Heart left ventricle (tissue), 13 donors: ENCODE measurements at regions not wholly inside any gene's neighbourhood (a gene's known extent, or its start where the extent isn't known, plus 50 kb on each side); places are given as distances from the start of the nearest gene placed in this dataset.

Source experiments
- POLR2A ChIP-seq, 2 donors: fragments of 450-650 bp; IDR thresholded peaks; one replicate each; pipeline ENCODE4 v1.6.1; 2017; ENCODE audit warnings: antibody characterized with exemption in 2 of 2, mild to moderate bottlenecking in 2 of 2, moderate library complexity in 2 of 2
- TF ChIP-seq, protein P1 (sequence below), 12 donors: fragments of 200-600 bp; sonication (generic) in 4 of 12; IDR thresholded peaks; one replicate each; pipeline versions ENCODE4 v1.5.0 to v1.8.0; 2018 to 2022; ENCODE audit warnings: antibody characterized with exemption in 12 of 12, mild to moderate bottlenecking in 5 of 12
- donor health status: ischemic (EF 13 %, LVEDD 7.1; RV severe dilation, severe dysfunction).
- donor health status: DM: no; HTN: yes; CAD: no.
- donor health status: DM: no; HTN: no; CAD: no.
- donor health status: ischemic (EF 25% LVEDD 6.9; RV normal size, moderate dysfunction).
- donor health status: ischemic (EF 25% LVEDD 5.7; RV mildly dilated, moderate dysfunction).
- donor health status: ischemic (EF 35%, LVEDD 5.7; RV mildly dilated, moderate dysfunction).
- donor health status: nonischemic (EF 11% LVEDD 7.7; RV severe dilation, severe dysfunction).
- donor health status: DM: yes; HTN: yes; CAD: no.
- donor health status: PGD.
- donor health status: ischemic (EF 29% LVEDD 5.4; RV normal size, mild dysfunction).
- donor health status: nonischemic (EF 23%, LVEDD 6.1; RV moderate dilation, normal function).

DNA sequence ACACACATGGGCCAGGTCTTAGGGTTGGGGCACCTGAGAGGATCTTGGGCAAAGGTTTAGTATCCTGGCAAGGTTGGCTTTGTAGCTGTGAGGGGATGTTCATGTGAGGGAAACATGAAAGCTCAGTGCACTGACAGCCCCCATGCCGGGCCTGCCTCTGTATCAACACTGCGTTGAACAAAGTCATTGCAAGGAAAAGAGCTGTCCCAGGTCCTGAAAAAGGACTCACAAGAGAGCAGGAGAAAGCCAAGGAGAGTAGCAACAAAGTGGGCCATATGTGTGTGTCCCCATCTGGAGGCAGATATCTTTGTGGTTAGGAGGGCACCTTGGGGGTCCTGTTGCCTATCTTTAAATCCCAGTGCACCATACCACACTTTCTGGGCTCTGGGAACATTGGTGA lies 237.8 kb upstream of the THSD7B start:
- TF ChIP-seq, protein P1, sequence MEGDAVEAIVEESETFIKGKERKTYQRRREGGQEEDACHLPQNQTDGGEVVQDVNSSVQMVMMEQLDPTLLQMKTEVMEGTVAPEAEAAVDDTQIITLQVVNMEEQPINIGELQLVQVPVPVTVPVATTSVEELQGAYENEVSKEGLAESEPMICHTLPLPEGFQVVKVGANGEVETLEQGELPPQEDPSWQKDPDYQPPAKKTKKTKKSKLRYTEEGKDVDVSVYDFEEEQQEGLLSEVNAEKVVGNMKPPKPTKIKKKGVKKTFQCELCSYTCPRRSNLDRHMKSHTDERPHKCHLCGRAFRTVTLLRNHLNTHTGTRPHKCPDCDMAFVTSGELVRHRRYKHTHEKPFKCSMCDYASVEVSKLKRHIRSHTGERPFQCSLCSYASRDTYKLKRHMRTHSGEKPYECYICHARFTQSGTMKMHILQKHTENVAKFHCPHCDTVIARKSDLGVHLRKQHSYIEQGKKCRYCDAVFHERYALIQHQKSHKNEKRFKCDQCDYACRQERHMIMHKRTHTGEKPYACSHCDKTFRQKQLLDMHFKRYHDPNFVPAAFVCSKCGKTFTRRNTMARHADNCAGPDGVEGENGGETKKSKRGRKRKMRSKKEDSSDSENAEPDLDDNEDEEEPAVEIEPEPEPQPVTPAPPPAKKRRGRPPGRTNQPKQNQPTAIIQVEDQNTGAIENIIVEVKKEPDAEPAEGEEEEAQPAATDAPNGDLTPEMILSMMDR (IDR thresholded peaks at IDR 0.05): no peak
- TF ChIP-seq POLR2A (IDR thresholded peaks at IDR 0.05): no peak
